Ishikawa (cell line): ENCODE measurements at regions not wholly inside any gene's neighbourhood (a gene's known extent, or its start where the extent isn't known, plus 50 kb on each side); places are given as distances from the start of the nearest gene placed in this dataset.

ENCODE experiments used
- CEBPB ChIP-seq: IDR thresholded peaks from 2 replicates; pipeline ENCODE4 v1.6.1; 2012
- CREB1 ChIP-seq: IDR thresholded peaks from 2 replicates; pipeline ENCODE4 v1.6.1; 2012; ENCODE audit warnings: low read depth
- EP300 ChIP-seq: IDR thresholded peaks from 2 replicates; pipeline ENCODE4 v1.6.1; 2012; ENCODE audit warnings: borderline replicate concordance
- NFIC ChIP-seq: IDR thresholded peaks from 2 replicates; pipeline ENCODE4 v1.6.1; 2012
- REST ChIP-seq: IDR thresholded peaks from 2 replicates; pipeline ENCODE4 v1.6.1; 2012; ENCODE audit warnings: low read depth, mild to moderate bottlenecking
- TAF1 ChIP-seq: IDR thresholded peaks from 2 replicates; pipeline ENCODE4 v1.6.1; 2012; ENCODE audit warnings: low read depth, mild to moderate bottlenecking
- YY1 ChIP-seq: IDR thresholded peaks from 2 replicates; pipeline ENCODE4 v1.6.1; 2012; ENCODE audit warnings: low read depth
- TF ChIP-seq, protein P1 (sequence below): IDR thresholded peaks from 2 replicates; pipeline ENCODE4 v1.6.1; 2012

- no peak for TF ChIP-seq NFIC
- TF ChIP-seq YY1: no peak
- TF ChIP-seq, protein P1, sequence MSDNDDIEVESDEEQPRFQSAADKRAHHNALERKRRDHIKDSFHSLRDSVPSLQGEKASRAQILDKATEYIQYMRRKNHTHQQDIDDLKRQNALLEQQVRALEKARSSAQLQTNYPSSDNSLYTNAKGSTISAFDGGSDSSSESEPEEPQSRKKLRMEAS: no peak
- no peak for TF ChIP-seq EP300
- no peak for TF ChIP-seq CEBPB
- no peak for TF ChIP-seq REST
- no peak for TF ChIP-seq CREB1
- TF ChIP-seq TAF1: no peak
Observed at GRCh38 chr3:188972310-188972709, 199.5 kb upstream of the TPRG1 start.
